ENCODE measurements at regions not wholly inside any gene's neighbourhood (a gene's known extent, or its start where the extent isn't known, plus 50 kb on each side); places are given as distances from the start of the nearest gene placed in this dataset.

- TF ChIP-seq POLR2AphosphoS5 (IDR thresholded peaks at IDR 0.05; ENCODE audit: low read depth, low read length) (no peak), TAF1 (IDR thresholded peaks at IDR 0.05; ENCODE audit: low read depth, low read length) (no peak), POLR2A (IDR thresholded peaks at IDR 0.05; ENCODE audit: low read depth, low read length) (no peak), PAX5 (IDR thresholded peaks at IDR 0.05; ENCODE audit: insufficient read depth, low read length, severe bottlenecking) (no peak), SPI1 (IDR thresholded peaks at IDR 0.05; ENCODE audit: low read depth, low read length) (no peak)
Observed at GRCh38 chr7:106566672-106567071, 94.3 kb downstream of the CCDC71L start.

All from GM12891 (cell line).